ENCODE measurements at regions not wholly inside any gene's neighbourhood (a gene's known extent, or its start where the extent isn't known, plus 50 kb on each side); places are given as distances from the start of the nearest gene placed in this dataset.

DNA sequence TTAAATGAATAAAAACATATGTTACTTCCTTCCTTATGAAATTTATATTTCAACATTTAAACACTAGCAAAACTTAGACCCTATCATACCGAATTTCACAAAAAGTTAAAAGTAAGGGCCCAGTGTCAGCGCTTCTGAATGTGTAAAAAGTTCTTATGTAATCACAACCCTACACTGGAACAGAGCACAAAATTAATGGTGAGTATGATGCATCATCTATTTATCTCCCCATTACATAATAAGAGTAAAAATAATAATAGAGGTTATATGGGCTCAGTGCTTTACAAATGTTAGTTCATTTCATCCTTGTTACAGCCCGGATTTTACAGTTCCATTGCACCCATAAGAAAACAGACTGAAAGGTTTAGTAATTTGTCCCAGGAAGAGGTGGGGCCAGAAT lies 144.9 kb upstream of the POU3F3 start:
- no peak overlapping the region for H3K4me3 ChIP-seq
- no peaks in the 10 kb centered on the region for H3K9me3 ChIP-seq
- no peaks in the 10 kb centered on the region for H3K27me3 ChIP-seq
- intact Hi-C loops (cut with DNase I; ENCODE audit: low total_unique reads): no loop called here
- H3K4me1 ChIP-seq: no peaks in the 10 kb centered on the region
- TF ChIP-seq POLR2AphosphoS5 (IDR thresholded peaks at IDR 0.05): no peak
- TF ChIP-seq, protein P1, sequence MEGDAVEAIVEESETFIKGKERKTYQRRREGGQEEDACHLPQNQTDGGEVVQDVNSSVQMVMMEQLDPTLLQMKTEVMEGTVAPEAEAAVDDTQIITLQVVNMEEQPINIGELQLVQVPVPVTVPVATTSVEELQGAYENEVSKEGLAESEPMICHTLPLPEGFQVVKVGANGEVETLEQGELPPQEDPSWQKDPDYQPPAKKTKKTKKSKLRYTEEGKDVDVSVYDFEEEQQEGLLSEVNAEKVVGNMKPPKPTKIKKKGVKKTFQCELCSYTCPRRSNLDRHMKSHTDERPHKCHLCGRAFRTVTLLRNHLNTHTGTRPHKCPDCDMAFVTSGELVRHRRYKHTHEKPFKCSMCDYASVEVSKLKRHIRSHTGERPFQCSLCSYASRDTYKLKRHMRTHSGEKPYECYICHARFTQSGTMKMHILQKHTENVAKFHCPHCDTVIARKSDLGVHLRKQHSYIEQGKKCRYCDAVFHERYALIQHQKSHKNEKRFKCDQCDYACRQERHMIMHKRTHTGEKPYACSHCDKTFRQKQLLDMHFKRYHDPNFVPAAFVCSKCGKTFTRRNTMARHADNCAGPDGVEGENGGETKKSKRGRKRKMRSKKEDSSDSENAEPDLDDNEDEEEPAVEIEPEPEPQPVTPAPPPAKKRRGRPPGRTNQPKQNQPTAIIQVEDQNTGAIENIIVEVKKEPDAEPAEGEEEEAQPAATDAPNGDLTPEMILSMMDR (IDR thresholded peaks at IDR 0.05): no peak
- DNase-seq (ENCODE audit: low spot score in 2 of 2): no peak
- H3K27ac ChIP-seq: no peak overlapping the region
- H3K36me3 ChIP-seq: no peaks in the 10 kb centered on the region

DNA sequence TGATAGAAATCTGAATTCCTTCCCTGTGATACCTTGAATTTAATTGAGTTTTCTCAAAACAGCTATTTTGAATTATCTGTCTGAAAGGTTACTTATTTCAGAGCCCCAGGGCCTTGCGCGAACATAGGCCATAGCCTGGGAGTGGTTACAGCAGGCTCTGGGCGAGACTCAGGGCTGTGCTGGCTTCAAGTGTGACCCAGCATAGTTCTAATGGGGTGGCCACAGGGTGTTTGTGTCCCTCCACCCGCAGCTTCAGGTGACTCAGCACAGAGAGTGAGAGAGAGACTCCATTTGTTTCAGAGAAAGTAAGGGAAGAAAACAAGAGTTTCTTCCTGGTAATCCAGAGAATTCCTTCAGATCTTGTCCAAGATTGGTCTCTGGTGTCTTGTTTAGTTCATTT lies 137.9 kb upstream of the POU3F3 start:
- TF ChIP-seq, protein P1 (IDR thresholded peaks at IDR 0.05): no peak
- TF ChIP-seq POLR2AphosphoS5 (IDR thresholded peaks at IDR 0.05): no peak
- no peak for TF ChIP-seq POLR2A (IDR thresholded peaks at IDR 0.05)
- no peak for DNase-seq (ENCODE audit: low spot score in 2 of 2)

GRCh38 chr2:104733226-104733943 lies 120.5 kb upstream of the POU3F3 start:
- Histone ChIP-seq H3K9me3 (peaks cover 0 to 16% of the 10 kb centered on the region in 2 donors), H3K27me3 (no peaks in the 10 kb centered on the region), H3K4me1 (no peaks in the 10 kb centered on the region), H3K4me3 (no peak overlapping the region), H3K27ac (no peak overlapping the region), H3K36me3 (no peaks in the 10 kb centered on the region)
- TF ChIP-seq, protein P1 (IDR thresholded peaks at IDR 0.05): no peak
- TF ChIP-seq POLR2A (IDR thresholded peaks at IDR 0.05): no peak
- TF ChIP-seq POLR2AphosphoS5 (IDR thresholded peaks at IDR 0.05): no peak
- DNase-seq (ENCODE audit: low spot score in 2 of 2): no peak
- intact Hi-C loops (cut with DNase I; ENCODE audit: low total_unique reads): no loop called here

More for the DNA sequence above, 137.9 kb upstream of the POU3F3 start:
- intact Hi-C loops (cut with DNase I; ENCODE audit: low total_unique reads): no loop called here
- no peaks in the 10 kb centered on the region for H3K4me1 ChIP-seq
- H3K36me3 ChIP-seq: no peaks in the 10 kb centered on the region
- no peaks in the 10 kb centered on the region for H3K9me3 ChIP-seq
- no peaks in the 10 kb centered on the region for H3K27me3 ChIP-seq
- no peak overlapping the region for H3K27ac ChIP-seq
- H3K4me3 ChIP-seq: no peak overlapping the region

- TF ChIP-seq, protein P1 (IDR thresholded peaks at IDR 0.05): no peak
- no peak for TF ChIP-seq POLR2A (IDR thresholded peaks at IDR 0.05)
- TF ChIP-seq POLR2AphosphoS5 (IDR thresholded peaks at IDR 0.05): no peak
- Histone ChIP-seq H3K9me3 (peaks cover 0 to 16% of the 10 kb centered on the region in 2 donors), H3K36me3 (no peaks in the 10 kb centered on the region), H3K4me1 (no peaks in the 10 kb centered on the region), H3K4me3 (no peak overlapping the region), H3K27ac (no peak overlapping the region), H3K27me3 (no peaks in the 10 kb centered on the region)
- intact Hi-C loops (cut with DNase I; ENCODE audit: low total_unique reads): no loop called here
- no peak for DNase-seq (ENCODE audit: low spot score in 2 of 2)
Measured at GRCh38 chr2:104734937-104735586, 118.9 kb upstream of the POU3F3 start.

DNA sequence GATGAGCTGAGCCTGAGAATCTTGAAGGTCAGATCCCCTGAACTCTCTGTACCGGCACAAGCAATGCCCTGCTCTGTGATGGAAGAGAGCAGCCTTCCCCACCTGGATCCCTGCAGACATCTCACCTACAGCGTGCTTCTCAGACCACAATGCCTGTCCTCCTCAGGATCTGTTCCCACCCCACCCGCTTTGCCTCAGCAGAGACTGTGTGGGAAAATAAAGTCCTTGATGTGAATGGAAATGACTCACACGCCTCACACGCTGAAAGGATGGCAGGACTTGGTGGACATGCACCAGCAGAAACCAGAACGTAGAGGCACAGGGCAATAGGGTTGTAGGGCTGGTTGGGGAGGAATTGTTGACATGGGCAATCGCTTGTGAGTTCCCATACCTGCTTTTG lies 117.9 kb upstream of the POU3F3 start:
- no peaks in the 10 kb centered on the region for H3K36me3 ChIP-seq
- DNase-seq (ENCODE audit: low spot score in 2 of 2): no peak
- TF ChIP-seq POLR2A (IDR thresholded peaks at IDR 0.05): no peak
- TF ChIP-seq, protein P1 (IDR thresholded peaks at IDR 0.05): no peak
- TF ChIP-seq POLR2AphosphoS5 (IDR thresholded peaks at IDR 0.05): no peak
- H3K27ac ChIP-seq: no peak overlapping the region
- no peak overlapping the region for H3K4me3 ChIP-seq
- H3K9me3 ChIP-seq: peaks cover 0 to 8% of the 10 kb centered on the region in 2 donors
- intact Hi-C loops (cut with DNase I; ENCODE audit: low total_unique reads): no loop called here
- no peaks in the 10 kb centered on the region for H3K27me3 ChIP-seq
- no peaks in the 10 kb centered on the region for H3K4me1 ChIP-seq
